NOMO-1 treated with dmso at 0.1 percent for 144 hours (cell line): ENCODE measurements at regions not wholly inside any gene's neighbourhood (a gene's known extent, or its start where the extent isn't known, plus 50 kb on each side); places are given as distances from the start of the nearest gene placed in this dataset.
A peak's percentile ranks its signal among the peaks of the same experiment; 100 is the strongest.
"Not testable (repeated sequence)": the region's sequence is repeated elsewhere in the genome, so short reads cannot be mapped to it uniquely, and the experiment has no call there.

Experiments
- DNase-seq: peaks from one replicate; lab custom pipeline; 2025; ENCODE audit not compliant: unreplicated experiment; lab: John Stamatoyannopoulos, UW

- DNase-seq: peak; percentile 47
Measured at GRCh38 chr4:53717064-53717549, 125.8 kb upstream of the LNX1 start.

GRCh38 chr4:53716471-53717063 is 125.3 kb upstream of the LNX1 start:
- no peak for DNase-seq

DNA sequence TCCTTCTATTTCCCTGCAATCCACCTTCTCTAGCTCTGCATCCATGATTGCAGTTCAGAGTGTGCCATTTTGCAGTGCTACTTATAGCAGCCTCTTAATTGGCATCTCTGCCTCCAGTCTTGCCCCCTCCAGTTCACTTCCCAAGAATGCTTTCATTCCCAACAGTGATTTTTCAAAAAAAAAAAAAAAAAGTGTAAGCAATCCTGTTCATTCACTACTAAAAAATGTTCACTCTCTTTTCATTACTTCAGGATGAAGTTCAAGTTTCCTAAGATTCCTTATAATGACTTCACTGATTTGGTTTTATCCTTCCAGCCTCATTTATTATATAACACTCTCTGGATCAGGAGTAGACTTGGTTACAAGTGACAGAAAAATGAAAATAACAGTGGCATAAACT is 124.7 kb upstream of the LNX1 start:
- no peak for DNase-seq

GRCh38 chr4:53714236-53715140 is 123.2 kb upstream of the LNX1 start:
- DNase-seq: no peak

GRCh38 chr4:53713767-53714166 is 122.5 kb upstream of the LNX1 start:
- no peak for DNase-seq

DNA sequence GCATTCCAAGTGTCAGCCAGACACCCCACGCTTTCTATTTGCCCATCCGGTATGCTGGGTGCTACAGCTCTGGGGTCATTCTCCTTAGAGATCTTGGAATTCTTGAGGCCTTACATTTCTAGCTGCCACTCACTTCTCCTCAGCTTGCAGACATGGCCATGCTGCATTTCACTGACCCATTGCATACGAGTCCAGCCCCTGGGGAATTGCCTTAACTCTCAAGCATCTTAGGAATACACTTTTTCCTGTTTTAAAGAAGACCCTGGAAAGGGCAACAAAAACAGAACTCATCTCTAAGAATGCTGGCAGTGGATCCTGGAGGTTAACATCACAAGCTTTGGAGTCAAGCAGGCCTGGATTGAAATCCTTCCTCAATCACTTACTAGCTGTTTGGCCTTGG is 122.0 kb upstream of the LNX1 start:
- DNase-seq: no peak

DNA sequence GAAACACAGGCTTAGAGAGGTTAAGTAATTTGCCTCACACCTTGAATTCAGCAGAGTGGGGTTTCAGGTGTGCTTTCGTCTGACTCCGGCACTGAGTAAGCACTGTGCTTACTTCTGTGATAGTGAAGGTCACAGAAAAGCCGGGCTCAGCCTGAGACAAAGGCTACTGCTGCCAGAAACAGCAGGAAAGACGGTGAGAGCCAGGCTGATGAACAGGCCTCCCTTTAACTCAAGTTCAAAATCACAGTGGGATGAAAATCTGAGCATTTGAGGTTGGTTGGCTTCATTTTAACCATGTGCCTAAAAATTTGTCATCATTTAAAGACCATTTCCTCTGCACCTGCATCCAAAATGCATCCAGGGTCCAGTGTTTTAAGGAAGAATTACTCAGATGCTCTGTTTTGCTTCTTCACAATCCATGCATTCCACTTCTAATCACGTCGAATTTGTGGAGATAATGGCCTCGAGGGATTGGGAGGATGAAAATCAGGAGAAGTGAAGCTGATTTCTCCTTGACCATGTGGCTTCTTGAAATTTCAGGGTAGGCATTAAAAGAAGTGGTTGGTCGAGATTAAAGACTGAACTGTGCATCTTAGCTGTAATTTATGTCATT is 121.2 kb upstream of the LNX1 start:
- no peak for DNase-seq

GRCh38 chr4:53711926-53712325 is 120.6 kb upstream of the LNX1 start:
- no peak for DNase-seq

DNA sequence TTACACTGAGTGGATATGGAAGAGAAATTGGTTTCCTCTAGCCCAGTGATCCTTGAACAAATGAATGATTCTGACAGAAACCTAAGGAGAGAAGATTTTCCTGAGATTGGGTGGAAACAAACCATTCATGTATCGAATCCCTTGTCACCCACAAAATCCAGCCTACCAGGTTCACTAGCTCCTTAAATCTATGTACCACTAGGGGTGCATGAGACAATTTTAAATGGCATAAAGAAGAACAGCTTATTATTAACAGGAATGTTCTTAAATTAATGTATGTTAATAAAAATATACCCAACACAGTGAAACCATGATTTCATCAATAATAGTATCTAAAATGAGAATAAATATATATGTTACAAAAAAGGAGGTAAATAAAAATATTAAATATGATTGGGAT is 118.4 kb upstream of the LNX1 start:
- no peak for DNase-seq

DNA sequence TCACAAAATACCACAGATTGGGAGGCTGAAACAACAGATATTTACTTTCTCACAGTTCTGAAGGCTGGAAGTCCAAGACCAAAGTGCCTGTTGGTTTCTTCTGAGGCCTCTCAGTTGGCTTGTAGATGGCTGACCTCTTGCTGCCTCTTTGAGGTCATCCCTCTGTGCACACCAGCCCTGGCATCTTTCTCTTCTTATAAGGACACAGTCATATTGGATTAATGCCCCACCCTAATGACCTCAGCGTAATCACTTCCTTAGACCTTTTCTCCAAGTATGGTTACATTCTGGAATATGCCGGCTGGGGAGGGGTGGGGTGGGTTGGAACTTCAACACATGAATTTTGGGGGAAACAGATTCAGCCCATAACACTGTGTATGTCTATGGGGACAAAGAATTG is 116.2 kb upstream of the LNX1 start:
- DNase-seq: no peak

- no peak for DNase-seq
Measured at GRCh38 chr4:53706422-53707032, 115.2 kb upstream of the LNX1 start.

DNA sequence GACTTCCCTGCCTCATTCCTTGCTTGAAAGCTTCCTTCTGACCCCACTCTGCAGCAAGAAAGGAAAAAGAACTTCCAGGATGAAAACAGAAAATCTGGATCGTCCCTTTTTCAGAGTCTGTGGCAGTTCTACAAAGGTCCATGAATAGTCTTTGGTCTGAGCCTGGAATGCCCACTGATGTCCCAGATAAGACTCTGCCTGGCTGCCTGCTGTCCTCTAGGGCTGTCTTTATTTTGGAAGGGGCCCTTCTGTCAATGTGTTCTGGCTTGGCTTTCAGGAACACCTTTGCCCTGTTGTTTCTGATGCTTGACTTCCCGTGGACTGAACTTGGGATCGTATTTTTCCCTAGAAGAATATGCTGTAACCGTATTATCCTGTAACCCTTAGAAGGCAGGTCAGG is 114.7 kb upstream of the LNX1 start:
- DNase-seq: no peak

- no peak for DNase-seq
Measured at GRCh38 chr4:53705151-53705764, 114.0 kb upstream of the LNX1 start.

DNA sequence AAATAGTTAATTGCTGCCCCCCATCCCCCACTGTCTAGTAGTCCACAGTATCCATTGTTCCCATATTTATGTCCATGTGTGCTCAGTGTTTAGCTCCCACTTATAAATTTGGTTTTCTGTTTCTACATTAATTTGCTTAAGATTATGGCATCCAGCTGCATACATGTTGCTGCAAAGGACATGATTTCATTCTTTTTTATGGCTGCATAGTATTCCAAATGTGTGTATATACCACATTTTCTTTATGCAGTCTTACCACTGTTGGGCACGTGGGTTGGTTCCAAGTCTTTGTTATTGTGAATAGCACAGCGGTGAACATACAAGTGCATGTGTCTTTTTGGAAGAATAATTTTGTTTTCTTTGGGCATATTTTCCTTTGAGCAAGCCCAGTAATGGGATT is 113.0 kb upstream of the LNX1 start:
- no peak for DNase-seq

DNA sequence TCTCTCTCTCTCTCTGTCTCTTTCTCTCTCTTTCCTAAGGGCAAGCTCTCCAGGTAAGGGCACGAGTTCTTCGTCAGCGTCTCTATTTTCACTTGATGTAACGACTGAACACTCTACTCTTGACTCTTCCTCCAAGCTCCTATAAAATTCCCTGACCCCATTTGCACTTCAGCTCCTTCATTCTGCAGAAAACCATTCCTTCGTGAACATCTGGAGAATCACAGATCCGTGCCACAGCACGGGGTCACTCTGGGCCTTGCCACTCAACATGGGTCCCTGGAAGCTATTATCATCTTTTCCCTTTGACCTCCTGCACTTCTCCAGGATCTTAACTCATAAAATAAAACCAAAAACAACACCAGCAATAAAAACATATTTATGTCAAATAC is 112.0 kb upstream of the LNX1 start:
- no peak for DNase-seq

DNA sequence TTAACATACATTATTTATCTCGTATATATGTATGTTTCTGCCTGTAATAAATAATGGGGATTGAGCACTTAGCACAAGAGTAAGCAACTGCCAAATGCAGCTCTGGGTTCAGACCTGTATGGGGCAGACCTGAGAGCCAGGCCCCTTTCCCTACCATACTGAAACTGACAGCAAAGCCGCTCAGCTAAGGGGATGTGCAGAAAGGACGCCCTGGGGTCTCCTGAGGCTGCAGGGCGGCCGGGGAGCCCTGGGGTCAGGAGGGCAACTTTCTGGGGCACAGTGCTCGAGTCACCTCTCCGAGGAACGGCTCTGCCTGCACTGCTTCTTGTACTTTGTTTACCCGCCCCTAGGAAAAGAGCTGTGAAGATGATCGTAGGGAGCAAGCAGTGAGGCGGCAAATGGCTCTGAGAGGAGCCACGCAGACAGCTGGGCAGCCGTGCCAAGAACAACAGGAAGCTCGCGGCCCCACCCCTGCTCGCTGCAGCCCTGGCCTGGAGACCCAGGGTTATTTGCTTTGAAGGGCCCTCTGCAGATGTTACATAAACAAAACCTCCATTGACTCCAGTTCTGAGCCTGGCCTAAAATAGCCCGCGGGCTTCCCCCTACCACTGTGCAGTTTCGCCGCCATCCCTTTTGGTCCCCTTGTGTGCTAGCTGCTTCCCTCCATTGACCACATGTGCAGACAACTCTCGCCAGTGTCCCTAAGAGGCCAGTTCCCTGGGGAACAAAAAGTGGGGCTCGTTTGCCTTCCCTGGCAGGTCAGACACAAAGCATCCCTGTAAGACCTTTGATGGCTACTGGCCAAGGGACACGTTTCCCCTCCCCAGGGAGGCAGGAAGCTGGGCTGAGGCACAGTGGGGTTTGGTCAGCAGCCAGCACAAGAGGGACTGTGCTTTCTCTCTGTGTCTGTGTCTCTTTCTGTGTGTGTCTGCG is 111.3 kb upstream of the LNX1 start:
- DNase-seq: peak; percentile 31

GRCh38 chr4:53701260-53701659 is 110.0 kb upstream of the LNX1 start:
- not testable (repeated sequence) for DNase-seq

DNA sequence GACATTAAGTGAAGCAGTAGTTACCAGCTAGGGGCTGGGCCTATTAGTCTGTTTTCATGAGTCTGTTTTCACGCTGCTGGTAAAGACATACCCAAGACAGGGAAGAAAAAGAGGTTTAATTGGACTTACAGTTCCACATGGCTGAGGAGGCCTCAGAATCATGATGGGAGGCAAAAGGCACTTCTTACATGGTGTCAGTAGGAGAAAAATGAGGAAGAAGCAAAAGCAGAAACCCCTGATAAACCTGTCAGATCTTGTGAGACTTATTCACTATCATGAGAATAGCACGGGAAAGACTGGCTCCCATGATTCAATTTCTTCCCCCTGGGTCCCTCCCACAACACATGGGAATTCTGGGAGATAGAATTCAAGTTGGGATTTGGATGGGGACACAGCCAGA is 108.0 kb upstream of the LNX1 start:
- not testable (repeated sequence) for DNase-seq

- DNase-seq: no peak
Measured at GRCh38 chr4:53697016-53697685, 105.9 kb upstream of the LNX1 start.
